ENCODE measurements at regions not wholly inside any gene's neighbourhood (a gene's known extent, or its start where the extent isn't known, plus 50 kb on each side); places are given as distances from the start of the nearest gene placed in this dataset.

GRCh38 chr7:378041-378420 is 88.1 kb downstream of the FOXL3 start:
- BruUV-seq (replicated peaks): no TSS peak
- 81% methylated on average over 13 of the region's 13 CpGs for WGBS (ENCODE audit: insufficient coverage, insufficient replicate concordance, low lambda C conversion rate, missing lambda C conversion rate)
- in situ Hi-C loops (cut with MboI) (no loop called here), intact Hi-C loops (cut with micrococcal nuclease; ENCODE audit: unreplicated experiment) (no loop called here)
- POLR2A ChIA-PET: no interaction called here
- H3K4me1 ChIP-seq (ENCODE audit: control insufficient read depth, insufficient read depth, low read length): no peaks in the 10 kb centered on the region
- SMC1A ChIA-PET (ENCODE audit: uncharacterized antibody, unreplicated experiment): no interaction called here
- no peak overlapping the region for H3K4me3 ChIP-seq
- H3K79me2 ChIP-seq (ENCODE audit: control insufficient read depth, insufficient read depth, low read length): no peaks in the 10 kb centered on the region
- H4K20me1 ChIP-seq (ENCODE audit: control insufficient read depth, insufficient read depth): no peaks in the 10 kb centered on the region
- no peak for DNase-seq (ENCODE audit: low read depth, low spot score)
- H3K36me3 ChIP-seq (ENCODE audit: control insufficient read depth in 2 of 2, insufficient read depth in 2 of 2, low read length in 1 of 2): no peaks in the 10 kb centered on the region
- H3K9me3 ChIP-seq (replicated peaks; ENCODE audit: control insufficient read depth, insufficient read depth, low read length): no peaks in the 10 kb centered on the region; the same call in 2 of the 3 replicates
- H3K27ac ChIP-seq (ENCODE audit: control insufficient read depth, insufficient read depth): no peak overlapping the region
- no peak overlapping the region for H3K4me2 ChIP-seq (ENCODE audit: control insufficient read depth, insufficient read depth)
- no peak for TF ChIP-seq HCFC1 (IDR thresholded peaks at IDR 0.05; ENCODE audit: low read length)
- TF ChIP-seq NFIC (IDR thresholded peaks at IDR 0.05; ENCODE audit: low read depth, low read length): no peak
- TF ChIP-seq NFXL1 (IDR thresholded peaks at IDR 0.05; ENCODE audit: borderline replicate concordance): no peak
- TF ChIP-seq CBX5 (IDR thresholded peaks at IDR 0.05; ENCODE audit: low read depth): no peak
- ATAC-seq: no peak
- RAD21 ChIA-PET (ENCODE audit: unreplicated experiment): no interaction called here
- CTCF ChIA-PET: no interaction called here
- H2AFZ ChIP-seq (ENCODE audit: control insufficient read depth, low read depth, low read length): no peak overlapping the region
- H3K9ac ChIP-seq (ENCODE audit: control insufficient read depth, insufficient read depth, low read length): no peak overlapping the region
- FAIRE-seq: no peak
- H3K27me3 ChIP-seq (replicated peaks in 1 of 2; ENCODE audit: control insufficient read depth in 2 of 2, insufficient read depth in 2 of 2, low read length in 1 of 2): no peaks in the 10 kb centered on the region

GRCh38 chr7:378551-379455 is 88.8 kb downstream of the FOXL3 start:
- RAD21 ChIA-PET (ENCODE audit: unreplicated experiment): no interaction called here
- no peak overlapping the region for H2AFZ ChIP-seq (ENCODE audit: control insufficient read depth, low read depth, low read length)
- no peak overlapping the region for H3K4me2 ChIP-seq (ENCODE audit: control insufficient read depth, insufficient read depth)
- no peak for DNase-seq (ENCODE audit: low read depth, low spot score)
- H3K27ac ChIP-seq (ENCODE audit: control insufficient read depth, insufficient read depth): no peak overlapping the region
- no peak for TF ChIP-seq CBX5 (IDR thresholded peaks at IDR 0.05; ENCODE audit: low read depth)
- TF ChIP-seq POLR2AphosphoS2 (IDR thresholded peaks at IDR 0.05; ENCODE audit: low read depth, low read length): no peak
- no peak for TF ChIP-seq RAD51 (IDR thresholded peaks at IDR 0.05)
- H4K20me1 ChIP-seq (ENCODE audit: control insufficient read depth, insufficient read depth): no peaks in the 10 kb centered on the region
- SMC1A ChIA-PET (ENCODE audit: uncharacterized antibody, unreplicated experiment): no interaction called here
- H3K9me3 ChIP-seq (replicated peaks; ENCODE audit: control insufficient read depth, insufficient read depth, low read length): no peaks in the 10 kb centered on the region; the same call in 2 of the 3 replicates
- FAIRE-seq: no peak
- no peak overlapping the region for H3K4me3 ChIP-seq
- ATAC-seq: no peak
- in situ Hi-C loops (cut with MboI): no loop called here
- intact Hi-C loops (cut with micrococcal nuclease; ENCODE audit: unreplicated experiment): no loop called here
- BruUV-seq (replicated peaks): no TSS peak
- H3K4me1 ChIP-seq (ENCODE audit: control insufficient read depth, insufficient read depth, low read length): no peaks in the 10 kb centered on the region
- no peaks in the 10 kb centered on the region for H3K27me3 ChIP-seq (replicated peaks in 1 of 2; ENCODE audit: control insufficient read depth in 2 of 2, insufficient read depth in 2 of 2, low read length in 1 of 2)
- CTCF ChIA-PET: no interaction called here
- POLR2A ChIA-PET: no interaction called here
- WGBS (ENCODE audit: insufficient coverage, insufficient replicate concordance, low lambda C conversion rate, missing lambda C conversion rate): 74% methylated on average over 37 of the region's 44 CpGs
- H3K9ac ChIP-seq (ENCODE audit: control insufficient read depth, insufficient read depth, low read length): no peak overlapping the region
- no peaks in the 10 kb centered on the region for H3K79me2 ChIP-seq (ENCODE audit: control insufficient read depth, insufficient read depth, low read length)
- no peaks in the 10 kb centered on the region for H3K36me3 ChIP-seq (ENCODE audit: control insufficient read depth in 2 of 2, insufficient read depth in 2 of 2, low read length in 1 of 2)

Data from GM12878 (cell line).